Peyer's patch (tissue), 4 donors: ENCODE measurements at regions not wholly inside any gene's neighbourhood (a gene's known extent, or its start where the extent isn't known, plus 50 kb on each side); places are given as distances from the start of the nearest gene placed in this dataset.

Experiments
- POLR2A ChIP-seq, 2 donors: fragments of 450-650 bp; IDR thresholded peaks; one replicate each; pipeline ENCODE4 v1.5.1; 2017; ENCODE audit warnings: antibody characterized with exemption in 2 of 2, mild to moderate bottlenecking in 2 of 2, moderate library complexity in 2 of 2
- TF ChIP-seq, protein P1 (sequence below), 6 experiments: fragments of 450-650 bp in 4 of 6; fragments of 200-600 bp in 2 of 6; sonication (generic) in 1 of 6; IDR thresholded peaks; one replicate each; pipeline ENCODE4 v1.5.1; 2017 to 2019; ENCODE audit warnings: antibody characterized with exemption in 6 of 6, mild to moderate bottlenecking in 3 of 6, moderate library complexity in 1 of 6

DNA sequence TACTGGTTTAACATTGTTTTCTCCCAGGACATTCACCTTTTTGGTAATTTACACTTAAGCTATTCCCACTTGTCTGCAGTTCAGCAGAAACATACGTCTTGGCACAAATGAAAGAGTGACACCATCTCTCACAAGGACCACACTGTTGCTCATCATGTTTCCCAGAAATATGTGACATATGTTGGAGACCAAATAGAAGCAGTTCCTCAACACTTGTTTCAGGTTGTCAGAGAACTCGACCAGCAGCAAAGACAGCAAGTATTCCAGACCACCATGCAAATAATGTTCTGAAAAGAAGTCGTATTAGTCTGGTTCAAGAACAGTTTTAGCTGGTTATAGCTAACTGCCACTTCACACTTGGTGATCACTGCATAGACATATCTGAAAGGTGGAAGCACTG is 81.3 kb upstream of the KLF6 start:
- TF ChIP-seq, protein P1, sequence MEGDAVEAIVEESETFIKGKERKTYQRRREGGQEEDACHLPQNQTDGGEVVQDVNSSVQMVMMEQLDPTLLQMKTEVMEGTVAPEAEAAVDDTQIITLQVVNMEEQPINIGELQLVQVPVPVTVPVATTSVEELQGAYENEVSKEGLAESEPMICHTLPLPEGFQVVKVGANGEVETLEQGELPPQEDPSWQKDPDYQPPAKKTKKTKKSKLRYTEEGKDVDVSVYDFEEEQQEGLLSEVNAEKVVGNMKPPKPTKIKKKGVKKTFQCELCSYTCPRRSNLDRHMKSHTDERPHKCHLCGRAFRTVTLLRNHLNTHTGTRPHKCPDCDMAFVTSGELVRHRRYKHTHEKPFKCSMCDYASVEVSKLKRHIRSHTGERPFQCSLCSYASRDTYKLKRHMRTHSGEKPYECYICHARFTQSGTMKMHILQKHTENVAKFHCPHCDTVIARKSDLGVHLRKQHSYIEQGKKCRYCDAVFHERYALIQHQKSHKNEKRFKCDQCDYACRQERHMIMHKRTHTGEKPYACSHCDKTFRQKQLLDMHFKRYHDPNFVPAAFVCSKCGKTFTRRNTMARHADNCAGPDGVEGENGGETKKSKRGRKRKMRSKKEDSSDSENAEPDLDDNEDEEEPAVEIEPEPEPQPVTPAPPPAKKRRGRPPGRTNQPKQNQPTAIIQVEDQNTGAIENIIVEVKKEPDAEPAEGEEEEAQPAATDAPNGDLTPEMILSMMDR (IDR thresholded peaks at IDR 0.05) = no peak
- TF ChIP-seq POLR2A (IDR thresholded peaks at IDR 0.05) = no peak
